HG02759 (cell line): ENCODE measurements at regions not wholly inside any gene's neighbourhood (a gene's known extent, or its start where the extent isn't known, plus 50 kb on each side); places are given as distances from the start of the nearest gene placed in this dataset.
A peak's percentile ranks its signal among the peaks of the same experiment; 100 is the strongest.
"Not testable (repeated sequence)": the region's sequence is repeated elsewhere in the genome, so short reads cannot be mapped to it uniquely, and the experiment has no call there.

Experiments
- ATAC-seq: cut with Tn5 transposase; IDR thresholded peaks from one replicate; pipeline ENCODE4 v1.9.1; 2021; ENCODE audit warnings: mild to moderate bottlenecking, moderate library complexity; ENCODE audit not compliant: unreplicated experiment

DNA sequence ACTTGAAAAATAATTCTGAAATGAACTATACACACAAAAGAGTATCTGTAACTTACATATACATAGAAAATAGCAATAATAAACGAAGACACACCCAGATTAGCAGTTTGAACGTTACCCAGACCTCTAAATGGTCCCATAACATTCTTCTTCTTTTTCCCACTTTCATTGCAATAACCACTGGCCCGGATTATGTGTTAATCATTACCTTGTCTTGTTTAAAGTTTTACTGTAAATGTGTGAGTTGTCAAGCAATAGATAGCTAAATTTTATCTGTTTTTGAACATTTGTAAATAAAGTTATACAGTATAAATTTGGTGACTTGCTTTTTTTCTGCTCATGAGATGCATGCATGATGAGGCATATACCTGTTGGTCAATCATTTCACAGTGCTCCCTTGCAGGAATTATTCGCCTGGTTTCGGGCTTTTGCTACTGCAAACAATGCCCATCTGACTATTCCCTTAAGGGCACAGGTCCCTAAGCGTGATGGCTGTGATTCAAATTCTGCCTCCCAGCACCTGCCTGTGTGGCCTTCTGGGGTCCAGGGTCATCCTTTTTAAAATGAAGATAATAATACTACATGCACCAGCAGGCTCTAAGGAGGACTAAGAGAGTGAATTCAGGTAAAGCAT is 66.1 kb downstream of the GADD45G start:
- no peak for ATAC-seq

DNA sequence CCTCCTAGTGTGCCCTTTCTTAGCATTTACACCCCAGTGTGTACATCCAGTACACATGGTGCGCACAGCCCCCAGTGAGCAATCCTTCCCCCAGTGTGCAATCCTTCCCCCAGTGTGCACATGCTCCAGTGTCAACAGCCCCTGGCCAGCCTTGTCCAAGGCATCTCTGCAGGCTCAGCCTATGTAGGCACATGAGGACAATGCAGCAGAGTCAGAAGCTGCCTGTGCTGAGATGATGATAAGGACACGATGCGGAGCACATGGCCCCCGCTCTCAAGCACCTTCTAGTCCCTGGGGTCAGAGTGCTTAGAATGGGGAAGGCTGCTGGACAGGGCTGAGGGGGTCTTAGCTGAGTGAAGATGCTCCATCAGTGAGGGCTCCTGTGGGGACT is 69.8 kb downstream of the GADD45G start:
- no peak for ATAC-seq

DNA sequence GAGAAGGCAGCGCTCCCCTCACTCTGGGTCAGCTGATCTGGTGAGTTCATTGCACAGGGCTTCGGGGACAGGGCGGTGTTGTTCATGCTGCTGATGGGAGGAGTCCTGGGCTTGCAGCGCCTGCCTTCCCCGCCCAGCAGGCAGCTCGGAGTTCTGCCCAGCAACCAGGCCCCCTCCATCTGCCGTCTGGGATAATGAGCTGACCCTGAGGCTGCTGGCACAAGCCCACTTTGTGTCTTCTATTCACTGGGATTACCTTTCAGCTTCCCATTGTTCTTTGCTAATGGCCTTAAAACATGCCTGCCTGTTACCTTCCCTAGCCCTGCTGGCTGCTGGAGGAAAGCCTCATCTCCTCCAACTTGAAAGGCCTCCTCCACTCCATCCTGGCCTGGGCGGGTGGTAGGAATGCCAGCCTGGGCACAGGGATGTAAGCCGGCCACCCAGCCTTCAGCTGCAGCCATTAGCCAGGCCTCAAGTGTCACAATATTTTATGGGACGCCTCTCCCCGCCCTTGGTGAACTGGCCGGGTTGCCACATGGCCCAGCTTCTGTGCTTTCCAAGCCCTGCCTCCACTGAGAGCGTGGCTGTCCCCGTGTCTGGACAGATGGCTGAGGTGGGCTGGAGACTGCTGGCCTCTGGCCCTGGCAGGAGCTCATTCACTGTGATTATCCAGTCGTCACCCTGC is 70.4 kb downstream of the GADD45G start:
- ATAC-seq = no peak

DNA sequence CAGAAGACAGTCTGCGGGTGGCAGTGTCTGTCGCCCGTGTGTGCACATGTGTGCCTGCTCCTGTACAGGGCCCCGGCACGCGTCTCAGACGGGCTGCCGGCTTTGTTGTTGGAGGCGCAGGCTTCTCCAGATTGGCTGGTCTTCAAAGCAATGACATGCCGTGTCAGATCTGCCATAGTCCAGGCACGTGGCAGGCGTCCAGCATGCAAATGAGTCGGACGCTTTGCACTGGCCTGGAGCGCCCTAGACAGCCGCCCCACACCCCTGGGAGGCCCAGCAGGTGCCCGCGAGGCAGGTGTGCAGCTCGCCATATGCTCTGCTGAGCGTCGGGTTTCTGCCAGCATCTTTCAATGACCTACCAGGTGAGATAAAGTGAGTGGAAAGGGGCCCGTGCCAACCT is 71.5 kb downstream of the GADD45G start:
- ATAC-seq = no peak

DNA sequence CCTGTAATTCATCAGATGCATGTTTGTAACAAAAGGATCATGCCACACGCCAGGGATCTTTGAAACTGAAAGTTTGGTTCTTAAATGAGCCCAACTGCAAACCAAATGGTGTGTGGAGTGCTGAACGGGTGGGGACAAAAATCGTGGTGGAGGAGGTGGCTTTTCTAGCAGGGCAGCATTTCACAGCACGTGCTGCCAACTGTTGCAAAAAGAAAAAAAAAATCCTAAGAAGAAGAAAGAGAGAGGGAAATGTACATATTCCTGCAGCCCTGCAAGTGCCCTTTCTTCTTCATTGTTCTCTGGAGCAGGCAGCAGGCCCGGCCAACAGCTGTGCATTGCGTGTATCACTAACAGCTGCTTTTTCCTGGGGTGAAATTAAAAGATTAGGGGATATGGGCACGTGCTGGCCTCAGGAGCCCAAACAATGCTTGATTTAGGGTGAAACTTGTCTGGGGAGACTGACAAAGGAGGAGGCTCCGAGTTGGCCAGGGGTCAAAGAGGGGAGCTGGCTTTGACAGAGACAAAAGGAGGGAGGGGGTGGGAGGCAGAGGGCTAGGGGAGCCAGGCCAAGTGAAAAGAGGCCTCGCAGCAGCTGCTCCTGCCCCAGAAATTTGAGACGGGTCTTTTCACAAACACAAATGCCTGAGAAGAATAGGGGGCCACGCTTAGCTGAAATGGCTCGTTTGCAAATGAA is 73.0 kb downstream of the GADD45G start:
- ATAC-seq = no peak

DNA sequence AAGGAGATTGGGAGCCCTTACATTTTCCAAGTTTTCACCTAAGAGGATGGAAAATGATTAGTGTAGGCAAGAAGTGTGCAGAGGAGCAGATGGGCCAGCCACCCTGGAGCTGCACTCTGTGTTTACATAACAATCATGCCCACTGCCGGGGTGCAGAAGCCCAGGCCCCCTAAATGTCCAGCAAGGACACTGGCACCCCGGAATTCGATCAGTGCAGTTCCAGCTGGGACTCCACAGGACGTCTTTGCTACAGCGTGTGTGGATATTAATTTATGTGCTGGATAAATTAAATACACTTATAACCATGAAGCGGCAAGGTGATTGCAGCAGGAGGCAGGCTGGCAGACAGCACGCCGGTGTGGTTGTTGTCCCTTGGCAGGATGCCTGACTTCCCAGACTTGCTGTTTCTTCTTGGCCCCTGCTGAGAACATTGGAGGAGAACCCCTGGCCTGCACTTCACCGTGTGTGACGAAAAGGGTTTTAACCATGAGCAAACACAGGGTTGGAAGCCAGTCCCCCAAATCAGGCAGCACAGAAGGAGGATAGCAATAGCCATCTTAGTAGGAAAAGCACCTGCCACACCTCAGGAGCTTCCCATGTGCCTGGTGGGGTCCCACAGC is 73.7 kb downstream of the GADD45G start:
- no peak for ATAC-seq

DNA sequence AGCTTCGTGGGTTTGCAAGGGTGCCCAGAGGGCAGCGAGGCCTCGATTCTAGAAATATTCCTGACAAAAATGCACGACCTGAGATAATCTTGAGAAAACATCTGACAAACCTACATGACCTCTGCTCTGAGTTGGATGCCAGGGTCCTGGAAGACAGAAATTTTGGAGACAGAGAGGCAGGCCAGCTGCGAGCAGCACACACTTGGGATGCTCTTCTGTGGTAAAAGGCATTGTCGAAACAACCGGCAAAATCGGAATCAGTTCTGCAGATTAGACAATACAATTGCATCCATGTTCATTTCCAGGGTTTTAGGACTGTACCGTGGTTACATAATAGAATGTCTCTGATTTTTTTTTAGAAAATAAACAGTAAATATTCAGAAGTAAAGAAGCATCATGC is 74.2 kb downstream of the GADD45G start:
- ATAC-seq = no peak

DNA sequence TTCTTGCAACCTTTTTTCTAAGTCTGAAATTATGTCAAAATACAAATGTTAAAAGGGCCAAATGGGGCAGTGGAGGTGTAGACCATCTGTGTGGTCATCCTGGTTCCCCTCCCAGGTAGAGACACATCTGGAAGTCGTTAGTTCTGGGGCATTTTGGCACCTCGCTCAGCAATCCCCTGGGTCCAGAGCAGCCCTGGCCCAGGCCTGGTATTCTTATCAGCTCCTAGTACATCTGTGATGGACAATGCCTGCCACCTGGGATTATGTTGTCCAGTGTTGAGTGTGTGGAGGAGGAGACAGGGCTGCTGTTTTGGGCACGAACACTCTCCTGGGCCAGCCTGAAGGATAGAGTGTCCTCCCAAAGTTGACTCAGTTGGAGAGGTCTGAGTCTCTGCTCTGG is 74.8 kb downstream of the GADD45G start:
- no peak for ATAC-seq

DNA sequence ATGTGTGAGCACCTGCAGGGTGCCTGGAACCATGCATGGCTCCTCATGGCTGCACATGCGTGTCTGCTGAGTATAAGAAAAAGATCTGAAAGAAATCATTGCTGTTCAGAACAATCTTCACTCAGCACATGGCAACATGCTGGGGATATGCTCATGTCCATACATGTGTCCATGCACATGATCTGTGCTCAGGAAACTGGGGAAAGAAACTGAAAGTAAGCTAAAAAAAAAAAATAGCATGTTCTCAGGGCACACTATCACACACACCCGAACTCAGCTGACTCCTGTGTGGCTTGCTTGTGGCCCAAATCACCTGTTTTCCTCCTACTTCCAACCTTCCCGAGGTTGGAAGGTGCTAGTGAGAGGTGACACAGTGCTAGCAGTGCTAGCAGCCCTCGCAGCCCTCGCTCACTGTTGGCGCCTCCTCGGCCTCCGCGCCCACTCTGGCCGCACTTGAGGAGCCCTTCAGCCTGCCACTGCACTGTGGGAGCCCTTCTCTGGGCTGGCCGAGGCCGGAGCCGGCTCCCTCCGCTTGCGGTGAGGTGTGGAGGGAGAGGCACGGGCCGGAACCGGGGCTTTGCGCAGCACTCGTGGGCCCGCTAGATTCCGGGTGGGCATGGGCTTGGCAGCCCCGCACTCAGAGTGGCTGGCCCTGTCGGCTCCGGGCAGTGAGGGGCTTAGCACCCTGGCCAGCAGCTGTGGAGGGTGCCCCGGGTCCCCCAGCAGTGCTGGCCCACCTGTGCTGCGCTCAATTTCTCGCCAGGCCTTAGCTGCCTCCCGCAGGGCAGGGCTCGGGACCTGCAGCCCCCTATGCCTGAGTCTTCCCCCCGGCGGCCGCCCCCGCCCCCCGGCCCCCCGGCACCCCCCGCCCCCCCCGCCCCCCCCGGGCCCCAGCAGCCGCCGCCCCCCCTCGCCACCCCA is 76.0 kb downstream of the GADD45G start:
- no peak for ATAC-seq

DNA sequence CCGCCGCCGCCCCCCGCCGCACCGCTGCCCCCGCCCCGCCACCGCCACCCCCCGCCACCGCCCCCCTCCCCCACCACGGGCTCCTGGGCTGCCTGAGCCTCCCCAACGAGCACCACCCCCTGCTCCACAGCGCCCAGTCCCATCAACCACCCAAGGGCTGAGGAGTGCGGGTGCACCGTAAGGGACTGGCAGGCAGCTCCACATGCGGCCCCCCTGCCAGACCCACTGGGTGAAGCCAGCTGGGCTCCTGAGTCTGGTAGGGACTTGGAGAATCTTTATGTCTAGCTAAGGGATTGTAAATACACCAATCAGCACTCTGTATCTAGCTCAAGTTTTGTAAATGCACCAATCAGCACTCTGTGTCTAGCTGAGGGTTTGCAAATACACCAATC is 76.7 kb downstream of the GADD45G start:
- not testable (repeated sequence) for ATAC-seq

DNA sequence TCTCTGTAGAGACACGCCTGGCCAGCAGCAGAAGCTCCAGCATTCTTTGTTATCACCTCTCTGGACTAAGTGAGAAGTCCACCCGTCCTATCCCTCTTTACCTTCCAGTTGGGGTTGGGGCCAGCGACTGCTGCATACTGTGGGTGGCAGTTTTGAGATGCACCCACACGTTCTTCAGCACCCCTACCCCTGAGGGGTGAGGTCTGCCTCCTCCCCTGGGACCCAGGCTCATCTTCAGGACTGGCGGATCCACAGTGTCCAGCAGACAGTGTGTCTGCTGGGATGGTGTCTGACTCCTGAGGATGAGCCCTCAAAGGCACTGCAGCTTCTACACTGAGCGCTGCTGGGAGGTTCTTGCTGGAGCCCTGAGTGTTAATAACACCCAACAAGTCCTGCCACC is 78.8 kb downstream of the GADD45G start:
- ATAC-seq = no peak

DNA sequence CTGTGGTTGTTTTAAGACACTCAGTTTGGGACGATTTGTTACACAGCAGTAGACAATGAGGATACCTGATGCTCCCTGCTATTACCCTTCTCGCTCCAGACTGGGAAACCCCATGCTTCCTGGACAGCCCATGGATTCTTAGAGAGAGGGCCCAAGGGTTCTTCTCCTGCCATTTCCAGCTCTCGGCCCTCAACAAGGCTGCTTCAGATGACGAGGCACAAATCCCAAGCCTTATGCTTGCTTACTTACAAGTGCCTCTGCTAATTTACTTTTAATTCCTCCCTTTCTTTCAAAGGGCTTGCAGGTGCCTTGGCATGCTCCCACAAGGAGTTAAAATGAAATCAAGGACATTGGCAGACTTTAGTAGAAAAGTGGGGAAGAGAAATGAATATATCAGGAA is 79.4 kb downstream of the GADD45G start:
- no peak for ATAC-seq

DNA sequence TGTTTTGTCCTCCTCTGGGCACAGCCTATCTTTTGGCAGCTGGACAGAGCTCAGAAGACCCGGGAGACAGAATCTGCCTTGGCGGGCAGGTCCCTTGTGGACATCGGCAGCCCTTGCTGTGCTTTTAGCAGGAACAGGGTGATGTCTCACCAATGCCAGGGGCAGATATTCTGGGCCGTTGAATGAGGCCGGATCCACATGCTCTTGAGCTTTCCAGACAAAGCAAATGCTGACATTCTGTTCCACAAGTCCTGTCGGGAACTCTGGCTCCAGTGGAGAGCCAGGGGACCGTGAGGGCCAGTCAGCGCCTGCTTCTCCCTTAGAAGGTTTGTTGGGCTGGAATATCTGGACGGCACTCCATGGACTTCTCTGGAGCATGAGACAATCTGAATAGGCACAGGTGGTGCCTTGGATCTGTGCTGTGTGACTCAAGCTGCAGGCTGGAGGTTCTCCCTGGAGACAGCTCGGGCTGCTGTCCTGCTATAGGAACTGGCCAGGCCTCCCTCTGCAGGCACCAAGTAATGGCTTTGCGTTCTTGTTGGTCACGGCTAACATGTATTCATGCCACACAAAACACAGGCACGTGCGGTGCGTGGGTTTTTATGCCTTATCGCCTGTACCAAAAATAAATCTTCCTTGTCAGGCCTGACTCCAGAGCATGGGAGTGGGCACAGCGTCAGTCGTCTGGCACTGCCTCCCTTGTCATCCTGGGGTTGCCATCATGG is 80.3 kb downstream of the GADD45G start:
- ATAC-seq = no peak

DNA sequence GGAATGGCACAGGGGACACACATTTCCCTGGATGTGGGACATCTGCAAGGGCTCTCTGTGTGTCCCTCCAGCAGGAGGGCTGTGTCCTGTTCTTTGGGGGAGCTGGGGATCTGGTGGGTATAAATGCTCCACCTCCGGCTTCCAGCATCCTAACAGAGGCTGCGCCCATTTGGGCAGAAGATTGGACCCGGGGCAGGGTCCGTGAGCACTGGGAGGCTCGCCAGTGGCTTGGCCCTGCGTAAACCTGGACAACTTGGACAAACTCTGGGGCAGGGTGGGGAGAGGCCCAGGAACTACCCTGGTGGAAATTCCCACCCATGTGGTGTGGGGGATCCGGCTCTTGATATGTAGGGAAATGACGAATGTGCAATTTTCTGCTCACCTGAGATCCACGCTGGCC is 80.9 kb downstream of the GADD45G start:
- ATAC-seq = no peak

DNA sequence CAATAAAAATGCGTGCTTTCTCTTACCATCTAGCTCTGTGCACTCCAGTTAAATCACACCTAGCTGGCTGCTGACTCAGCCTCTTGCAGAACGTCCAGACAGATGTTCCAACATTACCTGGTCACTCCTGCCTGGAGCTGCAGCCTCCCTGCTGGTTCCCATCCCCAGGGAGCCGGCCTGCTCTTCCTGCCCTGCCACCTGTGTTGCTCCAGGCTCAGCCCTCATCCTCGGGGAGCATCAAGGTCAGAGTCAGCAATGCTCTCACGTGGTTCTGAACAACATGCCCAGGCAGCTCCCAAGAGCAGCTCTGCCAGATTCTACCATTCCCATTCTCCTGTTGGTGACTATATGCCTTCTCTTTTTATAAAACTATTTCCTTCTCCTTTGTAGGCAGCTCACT is 81.3 kb downstream of the GADD45G start:
- ATAC-seq = no peak

DNA sequence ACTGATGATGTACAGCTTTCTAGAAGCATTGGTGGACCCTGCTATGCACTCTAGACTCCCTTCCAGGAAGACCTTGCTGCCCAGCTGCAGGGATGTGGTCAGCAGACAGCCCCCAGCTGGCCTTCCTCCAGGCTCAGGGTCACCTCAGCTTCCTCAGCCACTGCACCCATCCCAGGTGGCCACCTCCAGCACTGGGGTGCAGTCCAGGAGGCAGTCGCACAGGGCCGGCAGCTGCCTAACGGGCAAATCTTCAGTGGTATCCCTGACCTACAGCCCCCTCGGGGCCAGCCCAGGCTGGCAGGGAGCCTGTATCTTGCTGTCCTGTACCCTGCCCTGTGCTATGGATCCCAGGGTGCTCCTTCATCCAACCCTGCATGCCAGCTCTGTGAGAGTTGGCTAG is 81.8 kb downstream of the GADD45G start:
- no peak for ATAC-seq

DNA sequence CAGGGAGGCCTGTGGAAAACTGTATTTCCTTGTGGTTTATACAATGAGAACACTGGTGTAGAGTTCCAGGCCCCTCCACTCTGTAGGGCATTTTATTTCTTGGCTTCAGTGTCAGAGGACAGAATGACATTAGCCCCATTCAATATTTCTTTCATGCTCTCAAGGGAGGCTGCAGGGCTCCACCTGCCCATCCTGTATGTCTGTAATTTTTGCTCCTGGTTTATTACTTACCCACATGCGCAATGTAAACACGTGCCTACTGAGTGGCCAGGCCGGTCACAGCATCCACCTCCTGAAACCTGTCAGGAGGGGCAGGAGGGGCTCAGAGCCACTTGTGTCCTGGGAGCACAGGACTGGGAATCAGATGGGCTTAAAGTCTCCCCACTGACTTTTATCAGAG is 82.4 kb downstream of the GADD45G start:
- no peak for ATAC-seq

DNA sequence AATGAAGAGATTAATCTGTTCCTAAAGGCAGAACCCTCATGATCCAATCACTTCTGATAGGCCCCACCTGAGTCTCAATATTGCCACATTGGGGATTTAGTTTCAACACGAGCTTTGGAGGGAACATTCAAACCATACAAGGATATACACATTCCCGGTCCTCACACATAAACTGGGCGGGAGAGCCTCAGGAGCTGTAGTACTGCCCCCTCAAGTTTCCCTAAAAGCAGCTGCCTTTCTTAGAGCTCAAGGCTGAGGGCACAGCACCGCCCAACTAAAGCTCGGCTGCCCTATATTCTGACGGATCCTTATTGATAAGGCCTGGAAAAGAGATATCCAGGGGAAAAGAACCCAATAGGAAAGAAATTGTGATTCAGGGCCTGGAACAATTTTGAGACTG is 83.0 kb downstream of the GADD45G start:
- no peak for ATAC-seq

DNA sequence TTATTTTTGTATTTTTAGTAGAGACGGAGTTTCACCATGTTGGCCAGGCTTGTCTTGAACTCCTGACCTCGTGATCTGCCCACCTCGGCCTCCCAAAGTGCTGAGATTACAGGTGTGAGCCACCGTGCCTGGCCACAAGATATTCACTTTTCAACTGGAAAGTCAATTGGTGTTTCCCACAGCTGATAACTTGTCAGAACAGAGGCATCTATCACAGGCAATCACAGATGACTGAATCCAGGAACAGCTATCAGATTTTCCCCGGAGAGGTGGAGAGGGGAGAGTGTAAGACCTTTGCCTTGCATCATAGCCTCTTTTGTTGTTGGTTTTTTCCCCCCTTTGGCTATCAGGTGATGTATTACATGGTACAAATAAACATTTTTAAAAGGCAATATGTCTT is 84.5 kb downstream of the GADD45G start:
- ATAC-seq = not testable (repeated sequence)

DNA sequence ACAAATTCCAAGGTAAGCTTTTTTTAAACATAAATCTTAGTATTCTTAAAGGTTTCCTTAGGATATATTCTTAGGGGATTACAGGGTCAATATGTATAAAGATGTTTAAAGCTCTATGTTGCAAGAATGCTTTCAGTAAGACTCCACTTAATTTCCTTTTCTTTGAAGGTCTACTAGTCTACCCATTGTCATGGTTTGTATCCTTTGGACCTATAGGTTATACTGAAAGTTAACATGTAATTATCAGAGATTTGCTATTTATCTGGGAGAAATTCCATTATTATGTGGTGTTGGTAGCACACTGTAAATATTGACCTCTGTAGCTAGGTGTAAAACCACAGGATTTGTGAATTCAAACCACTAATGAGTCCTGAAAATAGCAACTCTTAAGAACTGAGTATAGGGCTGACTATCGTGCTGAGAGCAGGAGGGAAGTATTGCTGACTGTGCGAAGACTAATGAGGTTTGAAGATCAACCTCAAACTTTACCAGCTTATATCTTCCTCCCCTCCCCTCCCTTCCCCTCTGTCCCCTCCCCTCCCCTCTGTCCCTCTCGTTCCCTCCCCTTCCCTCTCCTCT is 85.6 kb downstream of the GADD45G start:
- ATAC-seq = peak; percentile 86
